ENCODE measurements at regions not wholly inside any gene's neighbourhood (a gene's known extent, or its start where the extent isn't known, plus 50 kb on each side); places are given as distances from the start of the nearest gene placed in this dataset.
"Not testable (repeated sequence)": the region's sequence is repeated elsewhere in the genome, so short reads cannot be mapped to it uniquely, and the experiment has no call there.

DNA sequence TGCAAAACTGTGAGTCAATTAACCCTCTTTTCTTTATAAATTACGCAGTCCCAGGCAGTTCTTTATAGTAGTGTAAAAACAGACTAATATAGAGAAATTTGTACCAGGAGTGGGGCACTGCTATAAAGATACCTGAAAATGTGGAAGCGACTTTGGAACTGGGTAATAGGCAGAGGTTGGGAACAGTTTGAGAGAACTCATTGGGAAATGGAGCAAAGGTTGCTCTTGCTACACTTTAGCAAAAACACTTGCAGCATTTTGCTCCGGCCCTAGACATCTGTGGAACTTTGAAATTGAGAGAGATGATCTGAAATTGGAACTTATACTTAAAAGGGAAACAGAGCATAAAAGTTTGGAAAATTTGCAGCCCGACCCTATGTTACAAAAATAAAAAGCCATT, 810.9 kb downstream of the LTN1 start:
- DNase-seq (ENCODE audit: low read depth): no peak

GRCh38 chr21:28179136-28179535, 813.5 kb downstream of the LTN1 start:
- DNase-seq (ENCODE audit: low read depth): no peak

- DNase-seq (ENCODE audit: low read depth): no peak
Measured at GRCh38 chr21:28177124-28177523, 815.6 kb downstream of the LTN1 start.

- DNase-seq (ENCODE audit: low read depth): no peak
Measured at GRCh38 chr21:28174701-28175100, 818.0 kb downstream of the LTN1 start.

GRCh38 chr21:28174006-28174405, 818.7 kb downstream of the LTN1 start:
- DNase-seq (ENCODE audit: low read depth): no peak

DNA sequence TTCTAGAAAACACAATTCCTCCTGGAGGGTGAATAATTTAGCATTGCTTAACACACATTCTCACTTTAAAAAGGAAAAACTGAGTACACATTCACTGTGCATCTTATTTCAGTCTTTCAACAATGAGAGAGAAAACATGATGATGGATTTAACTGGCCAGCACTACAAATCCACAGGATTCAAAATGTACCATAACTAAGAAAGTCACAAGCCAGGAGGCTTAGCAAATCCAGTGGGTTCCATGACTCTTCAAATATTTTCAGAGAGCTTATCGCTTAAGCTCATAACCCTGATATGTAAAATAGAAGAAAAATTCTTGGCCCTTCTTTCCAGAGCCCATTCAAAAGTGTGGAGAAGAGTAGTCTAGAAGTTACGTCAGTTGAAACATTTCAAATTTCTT, 820.3 kb downstream of the LTN1 start:
- DNase-seq (ENCODE audit: low read depth): no peak

DNA sequence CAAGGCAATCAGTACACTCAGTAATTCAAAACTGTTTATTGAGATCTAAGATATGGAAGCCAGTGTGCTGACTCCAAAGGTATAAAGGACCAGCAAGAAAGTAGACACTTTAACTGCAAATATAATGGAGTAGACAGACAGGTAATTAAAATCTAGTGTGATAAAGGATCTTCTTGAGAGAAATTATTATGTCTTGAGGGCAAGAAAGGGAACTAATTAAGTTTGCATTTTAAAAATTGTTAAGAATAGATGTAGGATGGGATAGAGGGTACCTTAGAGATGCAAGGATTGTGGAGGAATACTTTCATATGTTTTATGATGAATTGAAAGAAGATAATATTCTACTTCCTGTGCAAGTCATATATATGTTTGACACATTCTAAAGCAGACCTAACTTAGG, 825.3 kb downstream of the LTN1 start:
- DNase-seq (ENCODE audit: low read depth): no peak

- not testable (repeated sequence) for DNase-seq (ENCODE audit: low read depth)
Measured at GRCh38 chr21:28164519-28164918, 828.2 kb downstream of the LTN1 start.

GRCh38 chr21:28162052-28162451, 830.6 kb downstream of the LTN1 start:
- DNase-seq (ENCODE audit: low read depth): not testable (repeated sequence)

DNA sequence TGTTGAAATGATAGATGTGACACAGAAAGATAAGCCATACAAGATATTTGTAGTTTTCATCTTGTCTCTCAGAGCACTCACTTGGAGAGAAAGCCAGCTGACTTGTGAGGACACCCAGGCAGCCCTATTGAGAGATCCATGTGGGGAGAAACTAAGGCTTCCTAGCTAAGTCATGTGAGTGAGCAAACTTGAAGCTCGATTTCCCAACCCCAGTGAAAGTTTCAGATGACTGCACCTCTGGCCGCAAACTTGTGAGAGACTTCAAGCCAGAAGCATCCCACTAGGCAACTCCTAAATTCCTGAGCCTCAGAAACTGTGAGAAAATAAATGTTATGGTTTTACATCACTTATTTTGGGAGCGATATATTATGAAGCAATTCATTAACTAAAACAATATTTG, 832.3 kb downstream of the LTN1 start:
- no peak for DNase-seq (ENCODE audit: low read depth)

GRCh38 chr21:28159396-28159795, 833.3 kb downstream of the LTN1 start:
- DNase-seq (ENCODE audit: low read depth): no peak

DNA sequence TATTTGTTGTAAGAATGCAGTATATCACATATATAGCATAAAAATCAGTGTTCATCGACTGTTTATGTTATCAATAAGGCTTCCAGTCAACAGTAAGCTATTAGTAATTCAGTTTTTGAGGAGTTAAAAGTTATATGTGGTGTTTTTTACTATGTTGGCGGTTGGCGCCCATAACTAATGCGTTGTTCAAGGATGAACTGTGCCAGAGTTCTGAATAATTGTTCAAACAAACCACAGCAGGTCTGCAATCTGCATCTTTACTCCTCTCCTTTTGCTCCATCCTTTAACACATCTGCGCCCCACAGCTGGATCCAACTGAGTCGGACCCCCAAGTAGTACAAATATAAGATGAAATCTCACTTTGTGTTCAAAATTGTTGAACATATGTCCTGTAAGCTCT, 836.1 kb downstream of the LTN1 start:
- no peak for DNase-seq (ENCODE audit: low read depth)

- peak; percentile 20 for DNase-seq (ENCODE audit: low read depth)
Measured at GRCh38 chr21:28154121-28154520, 838.6 kb downstream of the LTN1 start.

DNA sequence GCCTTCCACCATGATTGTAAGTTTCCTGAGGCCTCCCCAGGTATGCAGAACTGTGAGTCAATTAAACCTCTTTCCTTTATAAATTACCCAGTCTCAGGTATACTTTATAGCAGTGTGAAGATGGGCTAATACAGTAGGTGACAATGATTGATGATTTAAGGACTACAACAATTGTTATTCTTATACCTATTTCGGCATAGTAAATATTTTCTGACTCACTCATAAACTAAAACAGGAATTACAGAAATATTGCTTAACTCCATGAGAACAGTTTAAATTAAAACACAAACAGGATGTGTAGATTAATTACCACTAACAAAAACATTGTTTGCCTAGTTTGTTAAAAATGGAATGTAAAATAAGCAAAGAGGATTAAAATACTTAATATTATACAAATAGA, 839.9 kb downstream of the LTN1 start:
- DNase-seq (ENCODE audit: low read depth): no peak

GRCh38 chr21:28151758-28152157, 840.9 kb downstream of the LTN1 start:
- DNase-seq (ENCODE audit: low read depth): no peak

GRCh38 chr21:28150778-28151177, 841.9 kb downstream of the LTN1 start:
- no peak for DNase-seq (ENCODE audit: low read depth)

GRCh38 chr21:28148400-28149064, 844.1 kb downstream of the LTN1 start:
- peak; percentile 6 for DNase-seq (ENCODE audit: low read depth)

- no peak for DNase-seq (ENCODE audit: low read depth)
Measured at GRCh38 chr21:28144653-28145052, 848.0 kb downstream of the LTN1 start.

DNA sequence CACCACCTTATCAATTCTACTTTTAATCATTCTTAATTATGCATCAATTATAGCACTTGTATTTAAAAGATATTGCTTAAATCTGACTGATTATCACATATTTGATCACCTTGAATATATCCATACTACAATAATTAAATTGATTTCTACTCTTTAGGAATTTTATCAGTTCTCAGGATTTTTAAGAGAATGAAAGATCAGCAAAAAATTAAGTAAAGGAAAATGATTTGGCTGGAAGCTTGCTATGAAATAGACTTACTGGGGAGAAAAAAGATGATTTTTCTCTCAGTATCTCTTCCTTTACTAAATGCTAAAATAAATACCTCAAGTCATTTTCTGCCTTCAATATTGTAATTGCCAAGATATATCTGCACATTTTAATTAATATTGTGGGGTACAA, 848.6 kb downstream of the LTN1 start:
- DNase-seq (ENCODE audit: low read depth): no peak

GRCh38 chr21:28142697-28143096, 850.0 kb downstream of the LTN1 start:
- peak; percentile 77 for DNase-seq (ENCODE audit: low read depth)

GRCh38 chr21:28138272-28138671, 854.4 kb downstream of the LTN1 start:
- no peak for DNase-seq (ENCODE audit: low read depth)

DNA sequence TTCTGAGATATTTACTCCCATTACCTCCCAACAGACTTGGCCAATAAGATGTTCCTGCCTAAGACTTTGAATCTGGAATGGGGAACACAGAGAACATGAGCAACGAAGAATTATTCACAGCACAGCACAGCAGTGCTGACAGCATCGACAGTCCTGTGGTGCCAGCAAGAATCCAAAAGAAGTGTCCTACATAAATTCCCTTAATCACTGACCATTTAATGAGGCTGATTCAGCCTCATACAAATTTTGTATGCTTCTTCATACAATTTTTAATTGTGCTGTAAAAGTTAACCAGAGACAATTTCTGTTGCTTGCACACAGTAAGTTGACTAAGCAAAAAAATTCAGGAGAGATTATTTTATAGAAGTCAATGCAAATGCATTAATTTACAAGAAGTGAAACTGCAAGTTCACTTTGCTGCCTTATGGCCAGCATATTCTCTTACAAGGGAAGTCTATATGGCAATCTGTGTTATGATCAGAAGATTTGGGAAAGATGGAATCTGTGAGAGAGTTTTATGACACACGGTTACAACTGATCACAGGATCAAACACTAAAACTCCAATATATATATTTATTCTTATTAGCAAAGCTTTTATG, 855.9 kb downstream of the LTN1 start:
- DNase-seq (ENCODE audit: low read depth): no peak

GRCh38 chr21:28135646-28136045, 857.0 kb downstream of the LTN1 start:
- DNase-seq (ENCODE audit: low read depth): no peak

DNA sequence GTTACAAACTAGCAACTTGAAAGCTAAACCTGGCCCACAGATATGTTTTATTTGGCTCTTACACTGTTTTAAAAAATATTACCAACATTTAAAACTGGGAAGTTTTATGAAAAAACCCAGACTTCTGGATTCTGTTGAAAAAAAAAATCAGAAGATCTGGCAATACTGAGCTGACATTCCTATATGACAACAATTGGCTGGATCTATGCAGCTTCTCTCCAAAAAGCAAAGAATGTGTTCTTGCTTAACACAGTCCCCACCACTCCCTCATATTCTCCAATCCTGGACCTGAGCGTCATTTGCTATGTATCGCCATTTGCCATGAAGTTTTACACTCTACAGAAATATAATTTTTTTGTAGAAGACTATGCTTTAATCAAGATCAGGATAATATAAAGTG, 859.6 kb downstream of the LTN1 start:
- DNase-seq (ENCODE audit: low read depth): no peak

All from stromal cell of bone marrow (primary cell).